Ovary (tissue), 7 donors: ENCODE measurements at regions not wholly inside any gene's neighbourhood (a gene's known extent, or its start where the extent isn't known, plus 50 kb on each side); places are given as distances from the start of the nearest gene placed in this dataset.

ENCODE experiments used
- DNase-seq, 5 donors: peaks; one replicate each; pipeline ENCODE4 v3.0.0-alpha.2; 2019 to 2020
- H3K27ac ChIP-seq, 2 donors: fragments of 200-600 bp; one replicate each; pipeline versions ENCODE4 v1.5.1 to v1.8.0; 2019 to 2022
- H3K27me3 ChIP-seq: fragments of 200-600 bp; one replicate; pipeline ENCODE4 v1.8.0; 2022
- H3K36me3 ChIP-seq: fragments of 200-600 bp; sonication (generic); one replicate; pipeline ENCODE4 v1.5.1; 2019
- H3K4me1 ChIP-seq: one replicate; pipeline ENCODE4 v1.8.1; 2013; ENCODE audit warnings: mild to moderate bottlenecking, moderate library complexity; ENCODE audit not compliant: insufficient read depth
- H3K4me3 ChIP-seq: fragments of 200-600 bp; sonication (generic); one replicate; pipeline ENCODE4 v1.5.1; 2017
- H3K9me3 ChIP-seq, 2 donors: fragments of 200-600 bp in 1 of 2; sonication (generic) in 1 of 2; one replicate each; pipeline versions ENCODE4 v1.5.1 to v1.8.1; 2013 to 2019; ENCODE audit warnings: mild to moderate bottlenecking in 1 of 2, moderate library complexity in 1 of 2
- EP300 ChIP-seq: sonication (generic); formaldehyde crosslinking; IDR thresholded peaks from one replicate; pipeline ENCODE4 v1.6.1; 2017; ENCODE audit warnings: antibody characterized with exemption
- POLR2A ChIP-seq: fragments of 450-650 bp; IDR thresholded peaks from one replicate; pipeline ENCODE4 v1.6.1; 2017; ENCODE audit warnings: antibody characterized with exemption, mild to moderate bottlenecking, moderate library complexity
- WGBS, 3 donors: extraction: QIAGEN DNeasy Blood & Tissue Kit in 1 of 3; methylation state at CpG; one replicate each; pipeline versions ENCODE4 v1.1.5 to v1.1.7; 2013 to 2017; 5-methylcytosine and 5-hydroxymethylcytosine counted together
- intact Hi-C, 4 donors: fragments of 100-400 bp; cut with DNase I; formaldehyde crosslinking; loops; one replicate each; pipeline versions ENCODE4 v1.11.0 to v1.15.1; 2022 to 2023
- TF ChIP-seq, protein P1 (sequence below), 3 donors: fragments of 450-650 bp in 2 of 3; fragments of 200-600 bp in 1 of 3; IDR thresholded peaks; one replicate each; pipeline versions ENCODE4 v1.5.1 to v1.8.0; 2016 to 2022; ENCODE audit warnings: antibody characterized with exemption in 3 of 3, mild to moderate bottlenecking in 1 of 3
- donor health status: DM: no; HTN: no; CAD: no; lungs with moderate emphysema.
- donor health status: DM: no; HTN: no; CAD: no.
- donor health status: Bipolar disorder and iron deficiency.
- donor health status: DM: no; HTN: no; CAD: no.
- donor health status: DM: yes; HTN: yes; CAD: no.

- intact Hi-C loops: no loop called here
- no peak for DNase-seq
- Histone ChIP-seq H3K9me3 (no peaks in the 10 kb centered on the region), H3K36me3 (no peaks in the 10 kb centered on the region), H3K4me1 (no peaks in the 10 kb centered on the region), H3K27ac (no peak overlapping the region), H3K27me3 (no peaks in the 10 kb centered on the region), H3K4me3 (no peak overlapping the region)
- WGBS, 3 donors: 74 to 84% (median 78%) methylated on average over 9 of the region's 9 CpGs
- TF ChIP-seq POLR2A: no peak
- no peak for TF ChIP-seq EP300
- TF ChIP-seq, protein P1, sequence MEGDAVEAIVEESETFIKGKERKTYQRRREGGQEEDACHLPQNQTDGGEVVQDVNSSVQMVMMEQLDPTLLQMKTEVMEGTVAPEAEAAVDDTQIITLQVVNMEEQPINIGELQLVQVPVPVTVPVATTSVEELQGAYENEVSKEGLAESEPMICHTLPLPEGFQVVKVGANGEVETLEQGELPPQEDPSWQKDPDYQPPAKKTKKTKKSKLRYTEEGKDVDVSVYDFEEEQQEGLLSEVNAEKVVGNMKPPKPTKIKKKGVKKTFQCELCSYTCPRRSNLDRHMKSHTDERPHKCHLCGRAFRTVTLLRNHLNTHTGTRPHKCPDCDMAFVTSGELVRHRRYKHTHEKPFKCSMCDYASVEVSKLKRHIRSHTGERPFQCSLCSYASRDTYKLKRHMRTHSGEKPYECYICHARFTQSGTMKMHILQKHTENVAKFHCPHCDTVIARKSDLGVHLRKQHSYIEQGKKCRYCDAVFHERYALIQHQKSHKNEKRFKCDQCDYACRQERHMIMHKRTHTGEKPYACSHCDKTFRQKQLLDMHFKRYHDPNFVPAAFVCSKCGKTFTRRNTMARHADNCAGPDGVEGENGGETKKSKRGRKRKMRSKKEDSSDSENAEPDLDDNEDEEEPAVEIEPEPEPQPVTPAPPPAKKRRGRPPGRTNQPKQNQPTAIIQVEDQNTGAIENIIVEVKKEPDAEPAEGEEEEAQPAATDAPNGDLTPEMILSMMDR (IDR thresholded peaks at IDR 0.05): no peak
Observed at GRCh38 chr18:70426818-70427217, 138.0 kb downstream of the SOCS6 start.

GRCh38 chr18:70425236-70425635 lies 136.4 kb downstream of the SOCS6 start:
- TF ChIP-seq POLR2A (no peak), EP300 (no peak)
- TF ChIP-seq, protein P1 (IDR thresholded peaks at IDR 0.05): no peak
- peaks cover 1% of the 10 kb centered on the region for H3K4me1 ChIP-seq
- WGBS, 3 donors: 79 to 93% (median 81%) methylated on average over 3 of the region's 3 CpGs
- H3K9me3 ChIP-seq: no peaks in the 10 kb centered on the region
- no peaks in the 10 kb centered on the region for H3K27me3 ChIP-seq
- H3K4me3 ChIP-seq: no peak overlapping the region
- intact Hi-C loops: no loop called here
- no peaks in the 10 kb centered on the region for H3K36me3 ChIP-seq
- H3K27ac ChIP-seq: no peak overlapping the region
- no peak for DNase-seq

DNA sequence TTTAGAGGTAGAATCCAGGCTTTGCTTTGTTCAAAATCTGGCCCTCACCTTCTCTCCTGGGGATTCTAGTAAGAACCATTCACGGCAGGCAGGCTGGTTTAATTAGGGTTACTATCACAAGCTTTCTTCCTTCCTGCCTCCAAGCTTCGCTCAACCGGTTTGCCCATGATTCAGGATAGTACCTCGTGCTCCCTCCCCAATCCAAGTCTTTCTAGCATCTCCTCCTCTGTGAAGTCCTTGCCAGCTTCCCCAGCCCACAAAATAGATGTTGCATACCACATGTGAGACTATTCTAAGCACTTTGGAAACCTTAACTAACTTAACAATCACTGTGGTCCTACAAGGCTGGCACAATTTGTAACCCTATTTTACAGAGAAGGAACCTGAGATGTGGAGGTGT lies 135.1 kb downstream of the SOCS6 start:
- Histone ChIP-seq H3K4me1 (peaks cover 1% of the 10 kb centered on the region), H3K27me3 (no peaks in the 10 kb centered on the region), H3K9me3 (no peaks in the 10 kb centered on the region), H3K27ac (no peak overlapping the region), H3K4me3 (no peak overlapping the region), H3K36me3 (no peaks in the 10 kb centered on the region)
- TF ChIP-seq, protein P1 (IDR thresholded peaks at IDR 0.05): no peak
- WGBS, 3 donors: 36 to 43% (median 37%) methylated on average over 4 of the region's 4 CpGs
- DNase-seq: no peak
- intact Hi-C loops: no loop called here

- TF ChIP-seq POLR2A: no peak
- TF ChIP-seq, protein P1 (IDR thresholded peaks at IDR 0.05): no peak
- no peak for TF ChIP-seq EP300
- peaks cover 1% of the 10 kb centered on the region for H3K4me1 ChIP-seq
- intact Hi-C loops: no loop called here
- no peaks in the 10 kb centered on the region for H3K9me3 ChIP-seq
- no peak for DNase-seq
- WGBS, 3 donors: 48 to 69% (median 53%) methylated on average over 5 of the region's 5 CpGs
- no peaks in the 10 kb centered on the region for H3K36me3 ChIP-seq
- H3K27ac ChIP-seq: no peak overlapping the region
- no peaks in the 10 kb centered on the region for H3K27me3 ChIP-seq
- no peak overlapping the region for H3K4me3 ChIP-seq
Observed at GRCh38 chr18:70423120-70423519, 134.3 kb downstream of the SOCS6 start.
